GM21528 (cell line): ENCODE measurements at regions not wholly inside any gene's neighbourhood (a gene's known extent, or its start where the extent isn't known, plus 50 kb on each side); places are given as distances from the start of the nearest gene placed in this dataset.

Source experiments
- ATAC-seq: cut with Tn5 transposase; IDR thresholded peaks from one replicate; pipeline ENCODE4 v1.9.1; 2021; ENCODE audit warnings: mild to moderate bottlenecking, moderate library complexity; ENCODE audit not compliant: unreplicated experiment, low FRiP score

DNA sequence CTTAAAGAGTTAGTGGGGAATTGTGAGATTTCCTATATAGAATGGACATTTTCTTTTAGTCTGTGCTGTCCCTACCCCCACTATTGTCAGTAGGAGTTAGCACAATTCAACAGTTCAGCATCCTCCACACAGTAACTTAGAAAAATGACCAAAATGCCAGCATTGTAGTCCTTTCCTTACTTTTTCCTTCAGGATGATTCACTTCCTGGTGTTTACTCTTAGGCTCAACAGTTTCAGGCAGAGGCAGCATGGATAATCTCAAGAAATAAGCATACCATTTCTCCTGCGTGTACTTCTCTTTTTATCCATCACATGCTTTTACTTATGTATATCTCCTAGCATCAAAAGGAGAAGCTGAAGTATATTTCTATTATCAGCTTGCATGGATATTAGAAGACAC lies 683.4 kb downstream of the SLC16A7 start:
- ATAC-seq = no peak

DNA sequence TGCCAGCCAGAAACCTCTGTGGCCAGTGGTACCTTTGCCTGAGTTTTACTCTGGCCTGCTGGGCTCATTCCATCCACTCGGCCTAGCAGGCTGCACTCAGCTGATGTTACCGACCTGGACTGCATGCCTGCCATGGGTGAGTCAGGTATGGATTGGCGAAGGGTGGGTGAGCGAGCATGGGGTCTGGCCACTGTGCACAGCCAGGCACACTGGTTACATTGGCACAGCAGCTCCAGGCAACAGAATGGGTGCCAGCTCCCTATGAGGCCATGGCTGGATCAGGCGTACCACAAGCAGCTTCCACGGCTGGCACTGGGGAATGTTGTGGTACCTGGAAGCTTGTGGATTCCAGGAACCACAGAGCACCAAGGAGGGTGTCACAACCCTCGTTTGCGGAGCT lies 685.7 kb downstream of the SLC16A7 start:
- no peak for ATAC-seq

DNA sequence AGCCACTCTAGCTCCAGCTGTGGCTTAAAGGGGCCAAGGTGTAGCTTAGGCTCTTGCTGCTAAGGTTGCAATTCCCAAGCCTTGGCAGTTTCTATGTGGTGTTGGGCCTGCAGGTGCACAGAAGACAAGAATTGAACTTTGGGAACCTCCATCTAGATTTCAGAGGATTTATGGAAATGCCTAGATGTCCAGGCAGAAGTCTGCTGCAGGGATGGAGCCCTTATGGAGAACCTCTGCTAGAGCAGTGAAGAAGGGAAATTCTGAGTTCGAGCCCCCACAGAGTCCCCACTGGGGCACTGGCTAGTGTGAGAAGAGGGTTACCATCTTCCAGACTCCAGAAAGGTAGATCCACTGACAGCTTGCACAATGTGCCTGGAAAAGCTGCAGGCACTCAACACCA lies 694.7 kb downstream of the SLC16A7 start:
- no peak for ATAC-seq

DNA sequence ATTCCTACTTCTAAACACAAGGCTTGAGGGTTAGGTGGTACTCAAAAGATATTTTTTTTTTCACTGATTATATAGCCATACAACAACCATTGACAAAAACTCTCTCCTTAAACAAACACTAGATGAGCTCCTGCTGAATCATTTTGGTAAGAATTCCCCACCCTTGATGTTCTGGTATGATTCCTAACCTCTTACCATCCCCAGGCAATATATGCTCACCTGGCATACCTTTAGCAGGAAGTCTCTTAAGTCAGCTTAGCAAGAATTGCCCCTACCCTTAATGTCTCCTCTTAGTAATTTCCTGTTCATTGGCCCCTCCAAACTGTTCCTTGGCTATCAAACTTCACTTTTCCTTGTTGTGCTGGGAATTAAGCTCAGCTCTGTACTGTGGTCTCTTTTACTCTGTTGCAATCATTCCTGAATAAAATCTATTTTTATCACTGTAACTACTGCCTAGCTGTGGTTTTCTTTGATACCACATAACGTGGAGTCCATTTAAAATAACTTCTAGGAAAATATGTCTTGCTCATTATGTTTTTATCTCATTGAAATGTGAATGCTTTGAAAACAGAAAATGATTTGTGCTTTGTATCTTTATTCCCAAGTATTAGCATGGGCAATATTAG lies 712.6 kb downstream of the SLC16A7 start:
- ATAC-seq = no peak

DNA sequence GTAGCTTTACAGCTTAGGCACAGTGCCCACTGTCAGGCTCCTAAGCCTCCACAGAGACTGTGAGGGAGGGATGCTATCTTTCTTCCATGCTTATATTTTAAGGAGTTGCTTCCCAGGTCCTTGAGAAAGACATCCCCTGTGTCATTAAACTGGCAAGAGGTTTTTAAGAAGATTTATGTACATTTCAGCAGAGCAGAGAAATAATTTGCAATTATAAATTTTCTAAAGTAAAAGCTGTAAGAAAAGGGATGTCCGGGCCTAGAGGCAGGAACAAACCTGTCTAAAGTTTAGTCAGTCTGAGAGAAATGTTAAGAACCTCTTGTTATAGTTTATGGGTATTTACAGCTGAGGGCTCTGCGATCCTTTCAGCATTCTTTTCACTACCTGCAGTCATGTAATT lies 716.1 kb downstream of the SLC16A7 start:
- ATAC-seq = no peak

DNA sequence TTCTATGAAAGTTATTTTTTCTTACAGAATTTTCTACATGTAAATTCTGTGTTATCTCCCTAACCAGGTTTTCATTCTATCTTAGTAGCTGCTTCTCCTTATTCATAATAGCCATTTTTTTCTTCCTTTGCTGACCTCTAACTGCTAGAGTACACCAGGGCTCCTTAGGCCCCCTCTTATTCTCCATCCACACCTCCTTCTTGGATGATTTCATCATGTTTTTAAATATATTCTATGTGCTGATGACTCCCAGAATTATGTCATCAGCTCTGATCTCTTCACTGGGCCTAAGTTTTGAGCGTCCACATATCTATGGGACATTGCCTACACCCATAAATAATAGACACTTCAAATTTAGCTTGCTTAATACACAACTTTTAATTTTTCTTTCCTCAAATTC lies 721.5 kb downstream of the SLC16A7 start:
- ATAC-seq = no peak

DNA sequence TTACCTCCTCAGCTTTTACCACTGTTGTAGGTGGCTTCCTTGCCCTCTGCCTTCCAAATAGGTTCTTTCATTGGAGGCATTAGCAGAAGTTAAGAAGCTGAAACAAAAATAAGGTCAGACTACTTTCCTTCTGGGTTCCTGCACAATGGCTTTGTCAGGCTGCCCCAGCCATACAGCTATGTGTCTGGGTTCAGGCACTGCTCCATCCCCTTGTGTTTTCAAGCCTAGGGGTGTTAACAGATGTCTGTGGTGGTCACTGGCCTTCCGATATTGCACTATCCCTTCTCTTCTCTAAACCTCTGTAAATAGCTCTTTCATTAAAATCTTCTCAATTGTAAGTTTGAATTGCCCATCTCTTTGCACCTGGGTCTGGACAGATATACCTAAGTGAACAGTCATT lies 728.9 kb downstream of the SLC16A7 start:
- ATAC-seq = no peak

DNA sequence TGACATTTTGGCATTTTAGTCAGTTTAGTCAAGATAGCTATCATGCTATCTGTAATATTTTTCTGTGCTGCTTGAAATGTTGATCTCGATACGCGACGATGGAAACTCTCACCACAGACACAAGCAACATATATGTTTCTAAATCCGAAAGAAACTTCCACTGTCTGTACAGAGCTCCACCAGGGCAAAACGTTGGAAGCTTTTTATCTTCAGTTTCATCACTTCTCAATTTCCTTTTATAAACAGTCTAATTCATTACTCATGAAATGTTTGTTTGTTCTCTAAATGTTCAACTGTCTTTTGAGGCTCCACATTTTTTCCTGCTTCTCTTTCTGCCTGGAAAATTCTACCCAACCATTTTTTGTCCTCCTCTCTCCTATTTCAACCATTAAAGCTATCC lies 737.6 kb downstream of the SLC16A7 start:
- ATAC-seq = no peak

DNA sequence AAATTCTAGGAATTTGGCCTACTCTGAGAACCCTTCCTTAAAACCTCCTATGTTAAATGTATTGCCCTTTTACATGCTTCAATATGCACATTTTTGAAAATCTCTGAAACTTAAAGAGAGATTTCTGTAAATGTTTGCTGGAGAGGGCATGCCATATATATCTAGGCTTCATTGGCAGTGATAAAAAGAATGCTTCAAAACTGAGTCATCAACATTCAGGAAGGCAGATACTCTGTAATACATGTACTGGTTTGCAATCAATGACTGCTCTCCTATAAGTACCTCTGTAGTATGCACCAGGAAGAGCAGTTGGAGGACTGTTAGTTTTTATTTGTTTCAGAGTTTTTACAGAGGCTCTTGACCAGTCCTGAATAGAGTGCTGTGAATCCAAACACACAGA lies 739.9 kb downstream of the SLC16A7 start:
- ATAC-seq = no peak

DNA sequence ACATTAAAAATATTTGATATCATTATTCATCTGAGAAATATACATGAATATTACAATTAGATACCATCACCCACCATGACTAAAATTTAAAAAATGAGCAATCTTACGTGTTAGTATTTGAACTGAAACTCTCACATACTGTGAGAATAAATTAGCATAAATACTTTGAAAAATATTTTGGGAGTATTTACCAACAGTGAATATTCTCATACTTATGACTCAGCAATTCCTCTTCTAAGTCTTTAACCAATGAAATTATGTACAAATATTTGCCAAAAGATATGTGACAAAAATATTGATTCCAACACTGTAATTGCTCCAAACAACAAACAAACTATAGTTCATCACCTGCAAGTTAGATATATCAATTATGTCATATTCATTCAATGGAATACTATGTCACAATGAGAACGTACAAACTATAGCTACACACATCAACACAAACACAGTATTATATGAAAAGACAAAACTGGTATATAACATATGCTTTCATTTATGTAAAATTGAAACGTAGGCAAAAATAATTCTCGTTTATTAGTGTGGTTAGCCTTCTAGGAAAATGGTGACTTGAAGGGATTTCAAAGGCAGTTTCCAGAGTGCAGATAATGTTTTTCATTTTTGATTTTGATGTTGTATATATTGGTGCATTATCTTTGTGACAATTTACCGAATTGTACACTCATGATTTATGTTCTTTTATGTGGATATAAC lies 742.2 kb downstream of the SLC16A7 start:
- no peak for ATAC-seq

DNA sequence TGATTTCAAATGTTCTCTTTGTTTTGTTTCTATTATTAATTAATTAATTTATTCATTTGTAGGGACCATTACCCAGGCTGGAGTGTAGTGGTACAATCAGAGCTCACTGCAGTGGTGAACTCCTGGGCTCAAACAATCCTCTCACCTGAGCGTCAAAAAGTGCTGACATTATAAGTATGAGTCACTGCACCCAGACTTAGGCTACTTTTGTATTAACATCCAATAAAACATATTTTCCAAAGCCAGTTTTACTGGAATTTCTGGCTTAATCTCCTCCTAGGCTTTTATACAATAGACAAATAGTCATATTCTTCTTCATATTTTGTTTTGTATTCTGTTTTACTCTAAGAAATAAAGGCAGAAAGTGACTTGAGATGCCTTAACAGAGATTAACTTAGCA lies 749.6 kb downstream of the SLC16A7 start:
- no peak for ATAC-seq

DNA sequence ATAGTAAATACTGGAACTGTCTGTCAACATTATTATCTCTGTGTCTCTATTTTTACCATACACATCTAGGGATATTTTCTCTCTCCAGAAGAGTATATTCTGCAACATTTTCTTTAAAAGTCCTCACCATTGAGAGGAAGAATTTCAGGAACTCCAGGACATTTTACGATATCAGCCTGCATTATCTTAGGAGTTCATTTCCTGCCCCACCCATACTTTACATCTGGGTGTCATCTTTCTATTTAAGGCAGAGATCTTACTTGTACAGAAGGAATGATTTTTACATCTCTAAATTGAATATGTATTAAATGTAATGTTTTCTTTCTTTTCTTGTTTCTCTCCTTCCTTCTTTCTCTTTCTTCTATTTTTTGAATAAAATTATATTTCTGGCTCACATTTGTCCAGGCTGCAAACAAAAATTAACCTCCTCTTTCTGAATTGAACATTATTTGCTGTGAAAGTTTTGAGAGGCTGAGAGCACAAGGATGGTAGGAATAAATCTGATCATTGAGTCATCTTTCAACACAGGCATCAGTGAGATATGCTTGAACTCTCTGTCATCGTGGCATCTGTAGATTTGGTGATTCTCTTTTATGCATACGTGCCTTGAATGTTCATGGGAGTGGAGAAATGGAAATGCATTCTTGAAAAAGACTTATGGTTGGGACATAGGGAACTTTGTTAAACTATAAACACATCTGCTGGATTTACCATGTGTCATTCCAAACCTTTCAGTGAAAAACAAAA lies 753.6 kb downstream of the SLC16A7 start:
- ATAC-seq = no peak

DNA sequence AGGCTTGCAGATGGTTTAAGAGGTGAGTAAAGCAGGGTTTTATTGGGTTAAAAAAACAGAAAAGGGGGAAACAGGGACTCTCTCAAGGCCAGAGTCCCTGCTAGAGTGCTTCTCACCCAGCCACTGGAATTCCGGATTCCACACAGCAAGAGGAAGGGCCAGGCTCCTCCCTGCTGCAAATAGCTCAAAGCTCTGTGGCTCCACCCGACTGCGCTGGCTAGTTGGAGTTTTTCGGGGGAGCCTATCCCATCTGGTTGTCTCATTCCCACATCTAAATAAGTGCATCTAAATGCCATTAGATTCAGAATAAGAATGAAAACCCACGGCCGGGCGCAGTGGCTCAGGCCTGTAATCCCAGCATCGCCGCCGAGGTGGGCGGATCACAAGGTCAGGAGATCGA lies 791.5 kb downstream of the SLC16A7 start:
- ATAC-seq = no peak

DNA sequence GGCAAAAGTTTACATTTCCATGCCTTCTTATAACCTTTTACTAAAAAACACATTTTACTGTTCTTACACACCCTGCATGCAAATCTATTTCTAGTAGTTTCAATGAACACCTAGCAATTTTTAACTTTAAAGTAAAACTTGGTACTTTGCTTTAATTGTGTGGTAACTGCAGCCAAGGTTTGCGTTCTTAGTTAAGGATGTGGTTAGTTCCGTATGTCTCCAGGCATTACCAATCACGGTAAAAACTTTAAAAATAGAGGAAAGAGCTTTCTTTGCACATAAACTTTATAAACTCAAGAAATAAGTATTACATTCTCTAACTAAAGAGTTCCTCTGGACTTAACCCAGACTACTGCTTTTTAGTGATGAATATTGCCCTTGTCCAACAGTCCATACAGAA lies 795.2 kb downstream of the SLC16A7 start:
- no peak for ATAC-seq

DNA sequence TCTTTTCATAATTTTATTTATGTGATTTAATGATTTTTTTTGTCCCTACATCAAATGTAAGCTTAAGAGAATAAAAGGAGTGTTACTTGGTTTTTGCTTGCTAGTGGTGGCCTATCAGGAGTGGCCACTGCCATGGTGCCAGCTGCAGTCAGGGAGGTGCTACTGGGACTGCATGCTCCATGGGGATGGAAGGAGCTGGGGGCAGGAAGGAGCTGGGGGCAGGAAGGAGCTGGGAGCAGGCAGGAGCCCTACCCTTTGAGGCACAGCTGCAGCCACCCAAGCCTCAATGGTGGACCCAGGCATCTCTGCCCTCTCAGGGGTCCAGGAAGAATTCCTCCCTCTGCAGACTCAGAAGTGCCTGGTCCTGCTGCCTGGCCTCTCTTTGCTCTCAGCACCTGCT lies 796.0 kb downstream of the SLC16A7 start:
- ATAC-seq = no peak

DNA sequence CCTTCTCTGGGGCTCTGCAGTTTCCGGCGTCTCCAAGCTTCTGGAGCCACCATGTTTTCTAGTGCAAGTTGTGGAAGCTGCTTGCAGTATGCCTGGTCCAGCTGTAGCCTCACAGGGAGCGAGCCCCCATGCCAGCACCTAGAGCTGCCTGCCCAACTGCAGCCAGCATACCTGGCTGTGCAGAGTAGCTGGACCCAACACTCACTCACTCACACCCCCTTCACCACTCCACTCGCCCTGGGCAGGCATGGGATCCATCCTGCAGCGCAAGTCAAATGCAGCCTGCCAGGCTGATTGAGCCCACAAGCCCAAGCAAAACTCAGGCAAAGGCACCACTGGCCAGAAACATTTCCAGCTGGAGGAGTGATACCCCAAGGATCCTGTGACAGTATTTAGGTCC lies 797.3 kb downstream of the SLC16A7 start:
- no peak for ATAC-seq

DNA sequence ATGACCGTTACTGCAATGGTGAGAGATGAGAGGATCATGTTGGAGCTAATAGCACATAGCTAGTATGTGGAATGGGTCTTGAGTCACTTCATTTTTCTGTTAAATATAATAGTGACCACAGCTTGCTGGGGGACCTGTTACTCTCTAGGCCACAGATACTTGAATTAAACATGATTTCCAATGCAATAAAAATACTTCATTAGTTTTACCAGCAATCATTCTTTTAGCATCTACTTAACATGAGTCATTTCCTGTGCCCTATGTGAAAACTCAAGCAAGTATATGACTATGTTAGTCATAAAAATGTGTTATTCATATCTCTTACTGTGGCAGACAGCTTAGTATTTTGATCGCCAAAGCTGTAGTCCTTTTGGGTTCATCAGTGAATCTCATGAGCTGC lies 798.8 kb downstream of the SLC16A7 start:
- no peak for ATAC-seq

DNA sequence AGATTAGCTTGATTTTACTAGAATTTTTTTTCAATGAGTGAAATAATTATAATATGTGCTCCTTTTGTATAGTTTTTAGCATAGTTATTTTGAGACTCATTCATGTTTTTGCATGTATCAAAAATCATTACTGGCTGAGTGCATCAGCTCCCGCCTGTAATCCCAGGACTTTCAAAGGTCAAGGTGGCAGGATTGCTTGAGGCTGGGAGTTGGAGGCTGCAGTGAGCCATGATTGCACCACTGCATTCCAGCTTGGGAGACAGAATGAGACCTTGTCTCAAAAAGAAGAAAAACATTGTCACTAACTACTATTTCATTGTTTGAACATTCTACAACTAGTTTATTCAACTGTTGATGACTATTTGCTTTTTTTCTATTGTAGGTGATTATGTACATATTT lies 802.7 kb downstream of the SLC16A7 start:
- no peak for ATAC-seq

DNA sequence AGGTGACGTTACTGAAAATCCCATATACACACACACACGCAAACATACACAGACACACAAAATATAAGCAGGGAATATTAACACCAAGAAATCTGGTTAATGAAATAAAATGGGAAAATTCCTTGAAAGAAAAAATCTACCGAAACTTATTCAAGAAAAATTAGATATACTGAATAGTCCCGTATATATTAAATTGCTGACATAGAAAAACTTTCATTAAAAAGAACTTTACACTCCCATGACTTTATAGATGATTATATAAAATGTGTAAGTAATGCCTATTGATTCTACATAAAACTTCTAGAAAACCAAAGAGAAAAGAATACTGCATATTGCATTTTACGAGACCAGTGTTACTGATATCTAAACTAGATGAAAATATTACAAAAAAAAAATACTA lies 803.2 kb downstream of the SLC16A7 start:
- no peak for ATAC-seq

DNA sequence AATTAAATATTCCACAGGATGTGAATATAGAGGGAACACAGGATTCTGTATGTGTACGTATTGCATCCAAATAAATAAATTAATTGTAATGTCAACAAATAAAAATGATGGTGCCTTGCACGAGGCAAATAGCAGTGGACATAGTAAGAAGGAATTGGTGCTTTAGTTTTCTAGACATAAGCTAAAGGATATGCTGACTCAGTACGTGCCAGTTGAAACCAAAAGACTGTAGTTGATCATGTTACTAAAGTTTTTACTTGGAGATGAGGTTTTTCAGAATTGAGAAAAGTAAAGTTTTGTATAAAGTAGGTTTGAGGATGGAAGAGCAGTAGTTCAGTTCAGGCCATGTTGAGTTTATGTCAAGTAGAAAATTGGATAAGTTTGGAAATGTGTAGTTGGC lies 807.2 kb downstream of the SLC16A7 start:
- no peak for ATAC-seq

DNA sequence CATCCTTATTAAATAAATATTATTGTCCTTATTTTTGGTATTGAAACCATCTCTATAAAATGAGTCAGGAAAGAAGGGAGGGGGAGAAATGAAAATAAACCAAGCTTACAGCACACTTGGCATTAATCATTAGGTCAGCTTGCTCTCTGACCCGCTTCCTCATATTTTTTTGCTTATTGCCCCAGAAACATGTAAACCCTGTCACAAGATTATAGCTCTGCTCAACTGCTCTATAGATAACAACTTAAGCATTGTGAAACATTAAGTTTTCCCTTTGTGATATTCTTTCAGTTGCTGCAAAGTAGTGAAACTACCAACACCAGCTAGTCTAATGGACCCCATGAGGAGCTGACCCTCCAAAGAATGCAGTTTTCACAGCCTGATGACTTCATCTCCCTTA lies 819.5 kb downstream of the SLC16A7 start:
- no peak for ATAC-seq

DNA sequence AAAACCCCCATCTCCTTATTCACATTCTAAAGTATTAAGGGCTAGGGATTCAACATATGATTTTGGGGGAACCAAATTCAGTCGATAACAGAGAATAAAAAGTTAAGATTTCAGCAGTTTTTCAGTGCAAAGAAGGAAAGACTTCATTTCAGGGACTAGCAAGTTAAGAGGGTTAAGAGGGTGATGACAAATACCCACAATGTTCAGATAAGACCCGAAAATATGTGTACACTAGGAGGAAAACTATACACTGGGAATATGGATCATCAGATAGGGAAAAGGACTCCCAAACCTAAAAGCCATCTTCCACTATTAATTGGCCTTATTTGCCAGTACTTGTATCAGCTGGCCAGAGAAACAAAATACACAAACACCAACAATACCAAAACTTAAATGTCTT lies 824.2 kb downstream of the SLC16A7 start:
- no peak for ATAC-seq
